ENCODE measurements at regions not wholly inside any gene's neighbourhood (a gene's known extent, or its start where the extent isn't known, plus 50 kb on each side); places are given as distances from the start of the nearest gene placed in this dataset.
"Not testable (repeated sequence)": the region's sequence is repeated elsewhere in the genome, so short reads cannot be mapped to it uniquely, and the experiment has no call there.

DNA sequence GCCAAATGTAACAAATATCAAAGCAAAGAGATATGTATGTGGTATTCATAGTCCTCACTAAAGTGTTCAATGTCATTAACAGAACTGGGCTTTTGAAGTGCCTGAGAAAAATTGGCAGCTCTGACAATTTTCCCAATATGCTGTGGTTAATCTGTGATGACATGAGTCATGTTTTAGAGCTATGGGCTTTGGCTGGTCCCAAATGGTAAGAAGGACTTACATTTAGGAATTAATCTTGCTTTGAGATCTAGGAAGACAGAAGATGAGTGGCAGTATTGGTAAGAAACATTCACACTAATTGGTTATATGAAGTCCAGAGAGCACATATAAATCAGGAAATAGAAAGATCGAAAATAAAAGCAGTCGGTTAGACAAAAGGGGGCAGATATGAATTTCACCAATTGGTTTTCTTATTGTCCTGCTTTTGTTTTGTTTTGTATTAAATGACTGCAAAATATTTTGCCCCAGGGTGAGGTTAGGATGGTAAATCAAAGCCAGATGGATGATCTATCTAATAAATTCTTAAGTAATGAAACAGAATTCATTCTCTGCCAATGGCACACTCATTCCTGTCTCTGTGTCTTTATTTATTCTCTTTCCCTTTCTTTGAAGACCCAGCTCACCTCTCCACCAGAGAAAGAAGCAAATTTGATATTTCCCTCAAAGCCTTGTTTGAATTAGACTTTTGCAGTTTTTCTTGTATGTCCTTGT is 993.1 kb downstream of the RPA4 start:
- ChIA-PET CTCF (no interaction called here), POLR2A (no interaction called here)
- ATAC-seq, result no peak
- Mint-ChIP-seq H3K9me3 (ENCODE audit: low read depth) (peaks cover 2% of the 10 kb centered on the region), H3K27ac (no peak overlapping the region), H3K4me3 (no peak overlapping the region), H3K27me3 (no peaks in the 10 kb centered on the region), H3K36me3 (ENCODE audit: low read depth) (no peaks in the 10 kb centered on the region), H3K4me1 (no peaks in the 10 kb centered on the region)
- intact Hi-C loops (cut with DNase I, micrococcal nuclease), result no loop called here
- no peak for DNase-seq

DNA sequence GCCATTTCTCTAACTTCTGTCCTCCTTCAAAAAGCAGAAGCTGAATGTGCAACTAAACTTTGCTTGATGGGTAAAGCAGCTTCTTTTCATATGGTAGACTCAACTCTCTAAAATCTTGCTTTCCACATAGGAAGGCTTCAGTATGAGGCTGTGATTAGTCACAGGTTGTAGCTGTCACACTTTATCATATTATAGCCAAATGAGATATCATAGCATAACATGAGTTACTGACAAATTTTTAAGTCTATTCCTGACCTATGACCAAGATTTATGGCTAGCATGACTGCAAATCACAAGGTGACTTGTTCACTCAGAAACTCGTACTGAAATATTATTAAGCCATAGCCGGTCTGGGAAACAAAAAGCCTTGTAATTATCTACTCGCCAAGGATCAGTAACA is 998.6 kb downstream of the RPA4 start:
- Mint-ChIP-seq H3K27me3 (no peaks in the 10 kb centered on the region), H3K4me3 (no peak overlapping the region), H3K4me1 (no peaks in the 10 kb centered on the region), H3K36me3 (ENCODE audit: low read depth) (no peaks in the 10 kb centered on the region), H3K27ac (no peak overlapping the region), H3K9me3 (ENCODE audit: low read depth) (peaks cover 2% of the 10 kb centered on the region)
- ChIA-PET CTCF (no interaction called here), POLR2A (no interaction called here)
- no peak for DNase-seq
- intact Hi-C loops (cut with DNase I, micrococcal nuclease), result no loop called here
- no peak for ATAC-seq

DNA sequence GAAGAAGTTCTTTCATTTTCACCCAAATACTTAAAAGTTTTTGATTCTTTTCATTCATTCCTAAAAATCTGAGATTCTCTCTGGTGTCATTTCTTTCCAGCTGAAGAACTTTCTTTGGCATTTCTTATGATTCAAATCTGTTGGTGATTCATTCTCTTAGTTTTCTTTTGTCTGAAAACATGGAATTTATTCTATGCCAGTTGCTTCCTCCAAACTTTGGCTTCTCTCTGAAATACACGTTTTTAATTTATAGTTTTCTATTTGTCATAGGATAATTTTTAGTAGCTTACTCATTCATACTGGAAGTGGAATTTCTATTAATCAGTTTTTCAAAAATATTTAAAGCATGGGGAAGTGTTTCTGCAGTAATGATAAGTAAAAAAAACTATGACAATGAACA is 1012.0 kb downstream of the RPA4 start:
- intact Hi-C loops (cut with DNase I, micrococcal nuclease), result no loop called here
- peaks cover 3% of the 10 kb centered on the region for H3K9me3 Mint-ChIP-seq (ENCODE audit: low read depth)
- ATAC-seq, result no peak

DNA sequence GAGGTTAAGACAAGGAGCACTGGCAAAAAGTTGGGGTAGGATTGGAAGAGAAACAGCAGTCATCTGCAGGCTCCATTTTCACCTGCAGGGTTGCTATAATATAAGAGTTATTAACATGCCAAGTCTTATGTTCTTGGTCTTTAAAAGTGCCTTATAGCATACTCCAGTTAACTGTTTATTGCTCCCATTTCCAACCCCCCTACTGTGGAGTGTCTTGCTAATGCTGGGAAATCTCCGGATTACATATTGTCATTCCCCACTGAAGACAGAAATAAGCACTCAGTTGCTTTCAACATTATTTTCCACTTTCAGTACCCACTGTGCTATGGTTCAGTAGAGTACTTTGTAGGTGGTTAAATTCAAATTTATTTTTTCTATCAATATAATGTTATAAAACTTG is 1014.3 kb downstream of the RPA4 start:
- intact Hi-C loops (cut with DNase I, micrococcal nuclease), result no loop called here
- Mint-ChIP-seq H3K27me3 (peaks cover 1% of the 10 kb centered on the region), H3K36me3 (ENCODE audit: low read depth) (no peaks in the 10 kb centered on the region), H3K4me1 (no peaks in the 10 kb centered on the region), H3K4me3 (no peak overlapping the region), H3K9me3 (ENCODE audit: low read depth) (no peaks in the 10 kb centered on the region), H3K27ac (no peak overlapping the region)
- DNase-seq (no peak), ATAC-seq (no peak)
- ChIA-PET POLR2A (no interaction called here), CTCF (no interaction called here)

More for the DNA sequence above, 1012.0 kb downstream of the RPA4 start:
- POLR2A ChIA-PET, result no interaction called here
- Mint-ChIP-seq H3K36me3 (ENCODE audit: low read depth) (no peaks in the 10 kb centered on the region), H3K27ac (no peak overlapping the region), H3K27me3 (no peaks in the 10 kb centered on the region), H3K4me3 (no peak overlapping the region), H3K4me1 (no peaks in the 10 kb centered on the region)
- DNase-seq, result no peak
- CTCF ChIA-PET, result no interaction called here

DNA sequence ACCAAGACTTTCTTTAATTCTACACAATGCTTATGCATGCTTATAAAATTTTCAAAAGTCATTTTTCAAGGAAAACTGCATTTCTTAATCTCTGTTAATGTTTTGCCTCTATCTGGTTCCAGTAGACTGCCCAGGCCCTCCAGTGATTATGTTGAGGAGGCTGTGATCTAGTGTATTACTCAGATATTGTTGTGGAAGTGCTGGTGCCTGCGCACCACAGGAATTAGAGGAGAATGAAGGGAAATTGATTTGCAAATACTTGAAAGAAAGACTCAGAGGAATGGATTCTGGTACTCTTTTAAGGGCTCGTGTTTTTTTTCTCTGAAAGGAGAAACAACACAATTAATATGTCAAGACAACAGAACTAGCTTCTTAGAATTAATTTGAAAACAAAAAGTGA is 1015.1 kb downstream of the RPA4 start:
- no peak for ATAC-seq
- DNase-seq, result no peak

DNA sequence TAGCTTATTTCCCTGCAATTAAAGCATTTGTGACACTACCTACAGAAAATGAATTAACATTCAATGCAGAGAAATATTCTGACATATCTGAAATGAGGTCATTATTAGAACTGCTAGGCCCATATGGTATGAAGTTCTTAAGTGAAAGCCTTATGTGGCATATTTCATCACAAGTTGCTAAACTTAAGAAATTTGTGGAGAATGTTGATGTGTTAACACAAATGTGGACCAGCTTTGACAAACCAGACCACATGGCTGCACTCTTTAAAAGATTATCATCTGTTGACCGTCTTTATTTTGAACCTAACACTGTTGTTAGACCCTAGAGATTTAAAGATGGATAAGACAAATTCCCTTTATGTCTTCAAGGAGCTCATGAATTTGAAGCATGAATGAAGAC is 1024.1 kb downstream of the RPA4 start:
- ChIA-PET POLR2A (no interaction called here), CTCF (no interaction called here)
- Mint-ChIP-seq H3K4me1 (no peaks in the 10 kb centered on the region), H3K27me3 (no peaks in the 10 kb centered on the region), H3K36me3 (ENCODE audit: low read depth) (no peaks in the 10 kb centered on the region), H3K27ac (no peak overlapping the region), H3K9me3 (ENCODE audit: low read depth) (peaks cover 3% of the 10 kb centered on the region), H3K4me3 (no peak overlapping the region)
- intact Hi-C loops (cut with DNase I, micrococcal nuclease), result no loop called here
- no peak for DNase-seq
- ATAC-seq, result no peak

More for the DNA sequence above, 1015.1 kb downstream of the RPA4 start:
- Mint-ChIP-seq H3K27me3 (peaks cover 1% of the 10 kb centered on the region), H3K36me3 (ENCODE audit: low read depth) (no peaks in the 10 kb centered on the region), H3K4me3 (no peak overlapping the region), H3K4me1 (no peaks in the 10 kb centered on the region), H3K27ac (no peak overlapping the region), H3K9me3 (ENCODE audit: low read depth) (no peaks in the 10 kb centered on the region)
- intact Hi-C loops (cut with DNase I, micrococcal nuclease), result no loop called here
- POLR2A ChIA-PET, result no interaction called here
- CTCF ChIA-PET, result no interaction called here

DNA sequence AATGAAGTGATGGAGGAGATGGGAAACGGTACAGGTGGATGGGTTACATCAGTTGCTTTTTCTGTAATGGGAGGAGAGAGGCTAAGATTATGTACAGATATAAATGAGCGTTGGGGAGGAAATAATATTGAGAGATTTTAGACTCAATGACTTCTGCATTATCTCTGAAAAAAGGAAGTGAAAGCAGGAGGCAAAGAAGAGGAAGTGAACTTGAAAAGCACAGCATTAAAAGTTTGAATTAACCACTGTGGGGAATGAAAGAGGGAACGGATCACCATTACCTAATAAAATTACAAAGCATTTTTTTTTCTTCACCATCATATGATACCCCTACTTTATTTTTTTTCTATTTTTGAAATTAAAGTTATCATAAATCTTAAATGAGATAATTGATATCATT is 1025.5 kb downstream of the RPA4 start:
- H3K9me3 Mint-ChIP-seq (ENCODE audit: low read depth), result peaks cover 3% of the 10 kb centered on the region
- H3K36me3 Mint-ChIP-seq (ENCODE audit: low read depth), result no peaks in the 10 kb centered on the region
- CTCF ChIA-PET, result no interaction called here
- intact Hi-C loops (cut with DNase I, micrococcal nuclease), result no loop called here
- no peak for ATAC-seq
- H3K27me3 Mint-ChIP-seq, result no peaks in the 10 kb centered on the region
- POLR2A ChIA-PET, result no interaction called here
- no peak overlapping the region for H3K4me3 Mint-ChIP-seq
- H3K4me1 Mint-ChIP-seq, result no peaks in the 10 kb centered on the region
- H3K27ac Mint-ChIP-seq, result no peak overlapping the region
- DNase-seq, result no peak

DNA sequence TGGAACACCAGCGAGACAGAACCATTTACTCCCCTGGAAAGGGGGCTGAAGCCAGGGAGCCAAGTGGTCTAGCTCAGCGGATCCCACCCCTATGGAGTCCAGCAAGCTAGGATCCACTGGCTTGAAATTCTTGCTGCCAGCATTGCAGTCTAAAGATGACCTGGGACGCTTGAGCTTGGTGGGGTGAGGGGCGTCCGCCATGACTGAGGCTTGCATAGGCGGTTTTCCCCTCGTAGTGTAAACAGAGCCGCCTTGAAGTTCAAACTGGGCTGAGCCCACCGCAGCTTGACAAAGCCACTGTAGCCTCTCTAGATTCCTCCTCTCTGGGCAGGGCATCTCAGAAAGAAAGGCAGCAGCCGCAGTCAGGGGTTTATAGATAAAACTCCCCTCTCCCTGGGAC is 1031.7 kb downstream of the RPA4 start:
- CTCF ChIA-PET; H3K4me3 Mint-ChIP-seq; H3K36me3 Mint-ChIP-seq (ENCODE audit: low read depth); H3K9me3 Mint-ChIP-seq (ENCODE audit: low read depth); POLR2A ChIA-PET; H3K4me1 Mint-ChIP-seq; DNase-seq; intact Hi-C loops (cut with DNase I, micrococcal nuclease); ATAC-seq; H3K27me3 Mint-ChIP-seq; H3K27ac Mint-ChIP-seq: not testable (repeated sequence)

DNA sequence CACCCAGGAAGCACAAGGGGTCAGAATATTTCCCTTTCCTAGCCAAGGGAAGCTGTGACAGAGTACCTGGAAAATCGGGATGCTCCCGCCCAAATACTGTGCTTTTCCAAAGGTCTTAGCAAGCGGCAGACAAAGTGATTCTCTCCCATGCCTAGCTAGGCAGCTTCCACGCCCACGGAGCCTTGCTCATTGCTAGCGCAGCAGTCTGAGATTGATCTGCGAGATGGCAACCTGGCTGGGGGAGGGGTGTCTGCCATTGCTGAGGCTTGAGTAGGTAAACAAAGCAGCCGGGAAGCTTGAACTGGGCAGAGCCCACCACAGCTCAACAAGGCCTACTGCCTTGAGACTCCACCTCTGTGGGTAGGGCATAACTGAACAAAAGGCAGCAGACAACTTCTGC is 1037.5 kb downstream of the RPA4 start:
- POLR2A ChIA-PET; DNase-seq; CTCF ChIA-PET; H3K36me3 Mint-ChIP-seq (ENCODE audit: low read depth); intact Hi-C loops (cut with DNase I, micrococcal nuclease); ATAC-seq; H3K9me3 Mint-ChIP-seq (ENCODE audit: low read depth); H3K4me3 Mint-ChIP-seq; H3K4me1 Mint-ChIP-seq; H3K27me3 Mint-ChIP-seq; H3K27ac Mint-ChIP-seq: not testable (repeated sequence)

DNA sequence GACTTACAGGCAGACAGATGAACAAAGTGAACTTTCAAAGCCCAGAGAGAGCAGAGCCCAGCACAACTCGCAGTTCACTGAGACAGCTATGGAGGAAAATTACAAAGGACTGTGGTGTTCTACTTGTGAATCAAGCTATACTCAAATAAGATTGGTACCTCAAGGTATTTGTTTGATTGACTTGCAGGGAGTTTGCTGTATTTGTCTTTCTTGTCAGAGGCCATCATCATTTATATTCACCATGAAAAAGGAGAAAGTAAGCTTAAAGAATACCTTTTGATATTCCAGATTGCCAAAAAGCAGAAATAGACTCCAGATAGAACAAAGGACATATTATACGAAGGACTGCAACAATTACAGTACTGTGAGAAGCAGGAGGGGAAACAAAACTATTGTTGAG is 1047.9 kb downstream of the RPA4 start:
- H3K4me1 Mint-ChIP-seq, result no peaks in the 10 kb centered on the region
- no peaks in the 10 kb centered on the region for H3K36me3 Mint-ChIP-seq (ENCODE audit: low read depth)
- ChIA-PET CTCF (interaction anchor here (0.6 kb wide), 1 partner anchor 1456 kb away, joined by 3 read pairs; no protein-coding TSS in a partner anchor), POLR2A (no interaction called here)
- H3K27me3 Mint-ChIP-seq, result no peaks in the 10 kb centered on the region
- H3K27ac Mint-ChIP-seq, result no peak overlapping the region
- intact Hi-C loops (cut with DNase I, micrococcal nuclease), result no loop called here
- no peak for ATAC-seq
- DNase-seq, result no peak
- no peak overlapping the region for H3K4me3 Mint-ChIP-seq
- peaks cover 2% of the 10 kb centered on the region for H3K9me3 Mint-ChIP-seq (ENCODE audit: low read depth)

DNA sequence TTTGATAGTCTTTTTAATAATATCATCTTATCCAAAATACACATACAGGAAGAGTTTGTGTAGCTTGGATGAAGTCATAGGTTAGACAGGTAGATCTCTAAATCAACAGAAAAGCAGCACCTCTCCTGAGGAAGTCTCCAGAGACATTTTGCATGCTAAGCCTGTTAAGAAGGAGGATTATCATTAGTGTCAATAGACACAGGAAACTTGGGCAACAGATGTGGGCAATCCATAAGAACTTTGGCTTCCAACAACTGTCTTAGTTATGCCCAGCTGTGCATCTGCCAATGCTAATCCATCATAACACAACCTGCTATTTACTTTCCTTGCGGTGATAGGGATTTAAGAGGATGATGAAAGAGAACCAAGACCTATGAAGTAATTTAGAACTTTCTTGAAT is 1052.6 kb downstream of the RPA4 start:
- Mint-ChIP-seq H3K9me3 (ENCODE audit: low read depth) (no peaks in the 10 kb centered on the region), H3K4me1 (no peaks in the 10 kb centered on the region), H3K4me3 (no peak overlapping the region), H3K27ac (no peak overlapping the region), H3K36me3 (ENCODE audit: low read depth) (no peaks in the 10 kb centered on the region), H3K27me3 (no peaks in the 10 kb centered on the region)
- ChIA-PET POLR2A (interaction anchor here (0.6 kb wide), 1 partner anchor 52 kb away, joined by 7 read pairs; no protein-coding TSS in a partner anchor), CTCF (no interaction called here)
- DNase-seq (no peak), ATAC-seq (no peak)
- intact Hi-C loops (cut with DNase I, micrococcal nuclease), result no loop called here

DNA sequence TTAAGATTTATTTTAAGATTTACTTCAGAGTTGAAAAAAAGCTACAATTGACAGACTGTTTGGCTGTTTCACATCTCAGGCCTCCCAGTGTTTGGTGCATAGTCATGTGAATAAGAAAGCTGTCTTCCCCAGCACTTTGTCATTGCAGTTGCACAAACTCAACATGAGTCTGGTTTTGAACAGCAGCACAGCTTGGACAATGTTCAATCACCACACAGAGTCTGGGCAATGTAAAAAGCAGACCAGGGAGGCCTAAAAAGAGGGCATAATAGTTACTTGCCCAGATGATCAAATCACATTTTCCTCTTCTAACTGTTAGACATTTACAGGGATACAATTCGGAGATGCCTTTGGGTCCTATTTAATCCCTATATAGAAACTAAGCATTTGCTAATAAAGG is 1055.0 kb downstream of the RPA4 start:
- no peaks in the 10 kb centered on the region for H3K27me3 Mint-ChIP-seq
- H3K9me3 Mint-ChIP-seq (ENCODE audit: low read depth), result peaks cover 2% of the 10 kb centered on the region
- no peaks in the 10 kb centered on the region for H3K4me1 Mint-ChIP-seq
- DNase-seq, result no peak
- no peak overlapping the region for H3K4me3 Mint-ChIP-seq
- ChIA-PET CTCF (no interaction called here), POLR2A (no interaction called here)
- no peak overlapping the region for H3K27ac Mint-ChIP-seq
- ATAC-seq, result no peak
- intact Hi-C loops (cut with DNase I, micrococcal nuclease), result no loop called here
- H3K36me3 Mint-ChIP-seq (ENCODE audit: low read depth), result no peaks in the 10 kb centered on the region

Measured in activated CD4-positive, alpha-beta T cell treated with anti-CD3 and anti-CD28 coated beads for 36 hours (primary cell).